GM12891 (cell line): ENCODE measurements at regions not wholly inside any gene's neighbourhood (a gene's known extent, or its start where the extent isn't known, plus 50 kb on each side); places are given as distances from the start of the nearest gene placed in this dataset.

Experiments
- POLR2A ChIP-seq: IDR thresholded peaks from 2 replicates; pipeline ENCODE4 v1.6.1; 2011; ENCODE audit warnings: low read depth, low read length, control low read depth
- POLR2AphosphoS5 ChIP-seq: IDR thresholded peaks from 2 replicates; pipeline ENCODE4 v1.6.1; 2011; ENCODE audit warnings: low read depth, low read length, control low read depth
- SPI1 ChIP-seq: IDR thresholded peaks from 2 replicates; pipeline ENCODE4 v1.6.1; 2011; ENCODE audit warnings: low read depth, low read length, control low read depth
- TAF1 ChIP-seq: IDR thresholded peaks from 2 replicates; pipeline ENCODE4 v1.6.1; 2011; ENCODE audit warnings: low read depth, low read length, control low read depth

DNA sequence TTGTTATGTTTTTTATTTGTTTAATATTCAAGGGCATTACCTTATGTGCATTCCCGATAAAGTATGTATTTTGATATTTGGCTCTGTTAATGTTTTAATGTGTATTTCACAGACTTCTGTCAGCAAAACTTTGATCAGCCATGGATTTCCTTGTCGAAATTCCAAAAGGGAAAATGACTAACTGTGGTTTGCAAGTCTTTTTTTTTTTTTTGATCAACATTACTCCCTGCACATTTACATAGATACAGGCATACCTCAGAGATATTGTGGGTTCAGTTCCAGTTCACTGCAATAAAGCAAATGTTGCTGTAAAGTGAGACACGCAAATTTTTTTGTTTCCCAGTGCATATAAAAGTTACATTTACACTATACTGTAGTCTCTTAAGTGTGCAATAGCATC lies 351.9 kb downstream of the CXCL12 start:
- no peak for TF ChIP-seq TAF1
- no peak for TF ChIP-seq POLR2A
- no peak for TF ChIP-seq SPI1
- TF ChIP-seq POLR2AphosphoS5 = no peak
